ENCODE measurements at regions not wholly inside any gene's neighbourhood (a gene's known extent, or its start where the extent isn't known, plus 50 kb on each side); places are given as distances from the start of the nearest gene placed in this dataset.
A peak's percentile ranks its signal among the peaks of the same experiment; 100 is the strongest.

DNA sequence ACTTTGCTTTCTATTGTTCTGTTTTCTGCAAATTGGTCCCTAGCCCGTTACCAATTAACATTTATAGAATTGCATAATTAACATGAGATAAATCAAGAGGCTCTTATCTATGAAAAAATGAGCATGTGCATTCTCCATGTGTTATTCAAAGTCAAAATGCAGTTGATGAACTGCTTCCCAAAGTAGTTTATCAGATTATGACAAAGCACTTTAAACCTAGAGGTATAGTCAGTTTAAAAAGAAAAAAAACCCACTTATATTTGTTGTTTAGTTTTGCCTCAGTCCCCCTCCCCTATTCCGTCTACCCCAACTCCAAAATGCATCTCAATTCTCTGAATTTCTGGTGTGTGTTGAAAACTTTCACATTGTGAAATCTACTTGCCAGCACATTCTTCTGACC lies 119.5 kb downstream of the ATXN3L start:
- no peaks in the 10 kb centered on the region for H3K27me3 ChIP-seq (ENCODE audit: insufficient read depth)
- H3K79me2 ChIP-seq (ENCODE audit: insufficient read depth): no peaks in the 10 kb centered on the region
- no peaks in the 10 kb centered on the region for H4K20me1 ChIP-seq (ENCODE audit: insufficient read depth)
- H3K9ac ChIP-seq: no peak overlapping the region
- ChIA-PET CTCF (no interaction called here), POLR2A (no interaction called here)
- H3K4me2 ChIP-seq: no peak overlapping the region
- no peak overlapping the region for H2AFZ ChIP-seq (ENCODE audit: low read depth)
- H3F3A ChIP-seq (replicated peaks; ENCODE audit: insufficient read depth): peaks cover 6% of the 10 kb centered on the region
- no peak overlapping the region for H3K27ac ChIP-seq (ENCODE audit: low read depth in 2 of 2, low read length in 1 of 2)
- 66% methylated on average over 2 of the region's 2 CpGs for WGBS (ENCODE audit: low lambda C conversion rate)
- no peaks in the 10 kb centered on the region for H3K9me2 ChIP-seq
- no peaks in the 10 kb centered on the region for H3K36me3 ChIP-seq (replicated peaks in 1 of 2; ENCODE audit: control insufficient read depth in 1 of 2, insufficient read depth in 2 of 2, low read length in 1 of 2)
- no peak overlapping the region for H3K4me3 ChIP-seq (ENCODE audit: low read depth in 2 of 2, low read length in 1 of 2)
- no peak for DNase-seq
- TF ChIP-seq, protein P1, sequence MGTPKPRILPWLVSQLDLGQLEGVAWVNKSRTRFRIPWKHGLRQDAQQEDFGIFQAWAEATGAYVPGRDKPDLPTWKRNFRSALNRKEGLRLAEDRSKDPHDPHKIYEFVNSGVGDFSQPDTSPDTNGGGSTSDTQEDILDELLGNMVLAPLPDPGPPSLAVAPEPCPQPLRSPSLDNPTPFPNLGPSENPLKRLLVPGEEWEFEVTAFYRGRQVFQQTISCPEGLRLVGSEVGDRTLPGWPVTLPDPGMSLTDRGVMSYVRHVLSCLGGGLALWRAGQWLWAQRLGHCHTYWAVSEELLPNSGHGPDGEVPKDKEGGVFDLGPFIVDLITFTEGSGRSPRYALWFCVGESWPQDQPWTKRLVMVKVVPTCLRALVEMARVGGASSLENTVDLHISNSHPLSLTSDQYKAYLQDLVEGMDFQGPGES (IDR thresholded peaks at IDR 0.05; ENCODE audit: low read depth, low read length): no peak
- TF ChIP-seq, protein P2, sequence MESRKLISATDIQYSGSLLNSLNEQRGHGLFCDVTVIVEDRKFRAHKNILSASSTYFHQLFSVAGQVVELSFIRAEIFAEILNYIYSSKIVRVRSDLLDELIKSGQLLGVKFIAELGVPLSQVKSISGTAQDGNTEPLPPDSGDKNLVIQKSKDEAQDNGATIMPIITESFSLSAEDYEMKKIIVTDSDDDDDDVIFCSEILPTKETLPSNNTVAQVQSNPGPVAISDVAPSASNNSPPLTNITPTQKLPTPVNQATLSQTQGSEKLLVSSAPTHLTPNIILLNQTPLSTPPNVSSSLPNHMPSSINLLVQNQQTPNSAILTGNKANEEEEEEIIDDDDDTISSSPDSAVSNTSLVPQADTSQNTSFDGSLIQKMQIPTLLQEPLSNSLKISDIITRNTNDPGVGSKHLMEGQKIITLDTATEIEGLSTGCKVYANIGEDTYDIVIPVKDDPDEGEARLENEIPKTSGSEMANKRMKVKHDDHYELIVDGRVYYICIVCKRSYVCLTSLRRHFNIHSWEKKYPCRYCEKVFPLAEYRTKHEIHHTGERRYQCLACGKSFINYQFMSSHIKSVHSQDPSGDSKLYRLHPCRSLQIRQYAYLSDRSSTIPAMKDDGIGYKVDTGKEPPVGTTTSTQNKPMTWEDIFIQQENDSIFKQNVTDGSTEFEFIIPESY (IDR thresholded peaks at IDR 0.05; ENCODE audit: borderline replicate concordance, low read depth): no peak
- TF ChIP-seq PBX3 (IDR thresholded peaks at IDR 0.05) (0 out of 2 replicates have a peak, but pooled peaks have one; percentile 14), NFIC (IDR thresholded peaks at IDR 0.05; ENCODE audit: borderline replicate concordance) (no peak), YY1 (IDR thresholded peaks at IDR 0.05; ENCODE audit: low read depth) (no peak), TCF12 (IDR thresholded peaks at IDR 0.05) (no peak), GABPA (IDR thresholded peaks at IDR 0.05; ENCODE audit: low read depth) (no peak), RXRA (IDR thresholded peaks at IDR 0.05; ENCODE audit: borderline replicate concordance, low read depth) (no peak)
- TF ChIP-seq, protein P3, sequence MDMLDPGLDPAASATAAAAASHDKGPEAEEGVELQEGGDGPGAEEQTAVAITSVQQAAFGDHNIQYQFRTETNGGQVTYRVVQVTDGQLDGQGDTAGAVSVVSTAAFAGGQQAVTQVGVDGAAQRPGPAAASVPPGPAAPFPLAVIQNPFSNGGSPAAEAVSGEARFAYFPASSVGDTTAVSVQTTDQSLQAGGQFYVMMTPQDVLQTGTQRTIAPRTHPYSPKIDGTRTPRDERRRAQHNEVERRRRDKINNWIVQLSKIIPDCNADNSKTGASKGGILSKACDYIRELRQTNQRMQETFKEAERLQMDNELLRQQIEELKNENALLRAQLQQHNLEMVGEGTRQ (IDR thresholded peaks at IDR 0.05; ENCODE audit: borderline replicate concordance, low read depth, low read length): no peak
- no peaks in the 10 kb centered on the region for H3K9me3 ChIP-seq
- peaks cover 0 to 7% of the 10 kb centered on the region in 2 experiments; a peak in 2 of 4 replicates for H3K4me1 ChIP-seq (ENCODE audit: control insufficient read depth in 1 of 2, insufficient read depth in 2 of 2, low read depth in 1 of 2, low read length in 1 of 2)

GRCh38 chrX:13198762-13199064 lies 121.1 kb downstream of the ATXN3L start:
- peaks cover 6% of the 10 kb centered on the region for H3F3A ChIP-seq (replicated peaks; ENCODE audit: insufficient read depth)
- no peak overlapping the region for H3K9ac ChIP-seq
- H3K9me3 ChIP-seq: no peaks in the 10 kb centered on the region
- ChIA-PET CTCF (no interaction called here), POLR2A (no interaction called here)
- no peaks in the 10 kb centered on the region for H3K79me2 ChIP-seq (ENCODE audit: insufficient read depth)
- H2AFZ ChIP-seq (ENCODE audit: low read depth): no peak overlapping the region
- H3K27me3 ChIP-seq (ENCODE audit: insufficient read depth): no peaks in the 10 kb centered on the region
- no peak overlapping the region for H3K27ac ChIP-seq (ENCODE audit: low read depth in 2 of 2, low read length in 1 of 2)
- H3K4me1 ChIP-seq (ENCODE audit: control insufficient read depth in 1 of 2, insufficient read depth in 2 of 2, low read depth in 1 of 2, low read length in 1 of 2): peaks cover 0 to 7% of the 10 kb centered on the region in 2 experiments; a peak in 2 of 4 replicates
- H3K9me2 ChIP-seq: no peaks in the 10 kb centered on the region
- no peak overlapping the region for H3K4me2 ChIP-seq
- 66% methylated on average over 3 of the region's 3 CpGs for WGBS (ENCODE audit: low lambda C conversion rate)
- no peaks in the 10 kb centered on the region for H4K20me1 ChIP-seq (ENCODE audit: insufficient read depth)
- no peaks in the 10 kb centered on the region for H3K36me3 ChIP-seq (replicated peaks in 1 of 2; ENCODE audit: control insufficient read depth in 1 of 2, insufficient read depth in 2 of 2, low read length in 1 of 2)
- TF ChIP-seq TCF12 (IDR thresholded peaks at IDR 0.05) (no peak), TAF1 (IDR thresholded peaks at IDR 0.05; ENCODE audit: borderline replicate concordance, low read depth, low read length) (no peak), PBX3 (IDR thresholded peaks at IDR 0.05) (no peak), SMC3 (IDR thresholded peaks at IDR 0.05; ENCODE audit: low read depth, low read length) (no peak)
- TF ChIP-seq, protein P2 (IDR thresholded peaks at IDR 0.05; ENCODE audit: borderline replicate concordance, low read depth): no peak
- DNase-seq: no peak
- H3K4me3 ChIP-seq (ENCODE audit: low read depth in 2 of 2, low read length in 1 of 2): no peak overlapping the region
